Smooth muscle cell of the brain vasculature (primary cell): ENCODE measurements at regions not wholly inside any gene's neighbourhood (a gene's known extent, or its start where the extent isn't known, plus 50 kb on each side); places are given as distances from the start of the nearest gene placed in this dataset.

Source experiments
- DNase-seq: peaks from one replicate; pipeline ENCODE4 v3.0.0-alpha.2; 2012; ENCODE audit warnings: low read depth, low spot score

- DNase-seq, result no peak
These were observed 163.1 kb upstream of the MIR17HG start for GRCh38 chr13:91184244-91184926.

- no peak for DNase-seq
These were observed 162.1 kb upstream of the MIR17HG start for GRCh38 chr13:91185294-91185863.

GRCh38 chr13:91187522-91187921 lies 160.0 kb upstream of the MIR17HG start:
- no peak for DNase-seq

- DNase-seq, result no peak
These were observed 158.0 kb upstream of the MIR17HG start for GRCh38 chr13:91189506-91189905.

GRCh38 chr13:91193358-91193757 lies 154.1 kb upstream of the MIR17HG start:
- DNase-seq, result no peak

GRCh38 chr13:91195789-91196188 lies 151.7 kb upstream of the MIR17HG start:
- DNase-seq, result no peak

GRCh38 chr13:91196958-91197357 lies 150.5 kb upstream of the MIR17HG start:
- DNase-seq, result no peak

- DNase-seq, result no peak
These were observed 147.6 kb upstream of the MIR17HG start for GRCh38 chr13:91199866-91200265.

- DNase-seq, result no peak
These were observed 147.0 kb upstream of the MIR17HG start for GRCh38 chr13:91200486-91200885.

GRCh38 chr13:91203430-91203829 lies 144.1 kb upstream of the MIR17HG start:
- no peak for DNase-seq

GRCh38 chr13:91207261-91207660 lies 140.2 kb upstream of the MIR17HG start:
- DNase-seq, result no peak

- DNase-seq, result no peak
These were observed 136.0 kb upstream of the MIR17HG start for GRCh38 chr13:91211510-91211909.

- no peak for DNase-seq
These were observed 135.3 kb upstream of the MIR17HG start for GRCh38 chr13:91212231-91212630.

GRCh38 chr13:91214031-91214430 lies 133.5 kb upstream of the MIR17HG start:
- no peak for DNase-seq

GRCh38 chr13:91216928-91217700 lies 130.4 kb upstream of the MIR17HG start:
- DNase-seq, result no peak

GRCh38 chr13:91219201-91219600 lies 128.3 kb upstream of the MIR17HG start:
- DNase-seq, result no peak

- DNase-seq, result no peak
These were observed 126.6 kb upstream of the MIR17HG start for GRCh38 chr13:91220872-91221271.

GRCh38 chr13:91228108-91228507 lies 119.4 kb upstream of the MIR17HG start:
- no peak for DNase-seq

GRCh38 chr13:91228940-91229339 lies 118.5 kb upstream of the MIR17HG start:
- DNase-seq, result no peak

- no peak for DNase-seq
These were observed 114.8 kb upstream of the MIR17HG start for GRCh38 chr13:91232716-91233115.

GRCh38 chr13:91233291-91233690 lies 114.2 kb upstream of the MIR17HG start:
- DNase-seq, result no peak

GRCh38 chr13:91236182-91236581 lies 111.3 kb upstream of the MIR17HG start:
- no peak for DNase-seq

- no peak for DNase-seq
These were observed 110.6 kb upstream of the MIR17HG start for GRCh38 chr13:91236921-91237320.
